Globus pallidus (tissue), 1 donor: ENCODE measurements at regions not wholly inside any gene's neighbourhood (a gene's known extent, or its start where the extent isn't known, plus 50 kb on each side); places are given as distances from the start of the nearest gene placed in this dataset.
A peak's percentile ranks its signal among the peaks of the same experiment; 100 is the strongest.
"Not testable (repeated sequence)": the region's sequence is repeated elsewhere in the genome, so short reads cannot be mapped to it uniquely, and the experiment has no call there.

Source experiments
- DNase-seq: peaks from one replicate; pipeline ENCODE4 v3.0.0-alpha.2; 2015; ENCODE audit warnings: low spot score

- DNase-seq, result no peak
These were observed 51.9 kb upstream of the NMUR2 start for GRCh38 chr5:152456815-152457443.

- DNase-seq, result peak; percentile 28
These were observed 57.1 kb upstream of the NMUR2 start for GRCh38 chr5:152462021-152462721.

GRCh38 chr5:152464048-152464447 lies 59.0 kb upstream of the NMUR2 start:
- DNase-seq, result no peak

- DNase-seq, result no peak
These were observed 60.1 kb upstream of the NMUR2 start for GRCh38 chr5:152465140-152465539.

- no peak for DNase-seq
These were observed 61.1 kb upstream of the NMUR2 start for GRCh38 chr5:152466085-152466745.

- DNase-seq, result no peak
These were observed 65.1 kb upstream of the NMUR2 start for GRCh38 chr5:152470167-152470566.

GRCh38 chr5:152472083-152472482 lies 67.0 kb upstream of the NMUR2 start:
- DNase-seq, result no peak

- no peak for DNase-seq
These were observed 69.9 kb upstream of the NMUR2 start for GRCh38 chr5:152474961-152475360.

GRCh38 chr5:152477536-152477935 lies 72.5 kb upstream of the NMUR2 start:
- DNase-seq, result no peak

GRCh38 chr5:152479866-152480265 lies 74.8 kb upstream of the NMUR2 start:
- DNase-seq, result not testable (repeated sequence)

GRCh38 chr5:152480677-152481076 lies 75.6 kb upstream of the NMUR2 start:
- not testable (repeated sequence) for DNase-seq

- peak; percentile 23 for DNase-seq
These were observed 82.1 kb upstream of the NMUR2 start for GRCh38 chr5:152487130-152487529.

- no peak for DNase-seq
These were observed 83.8 kb upstream of the NMUR2 start for GRCh38 chr5:152488869-152489268.

- no peak for DNase-seq
These were observed 94.9 kb upstream of the NMUR2 start for GRCh38 chr5:152499814-152500535.

GRCh38 chr5:152501294-152501693 lies 96.2 kb upstream of the NMUR2 start:
- DNase-seq, result no peak

GRCh38 chr5:152503206-152503605 lies 98.1 kb upstream of the NMUR2 start:
- DNase-seq, result no peak

- peak; percentile 81 for DNase-seq
These were observed 100.5 kb upstream of the NMUR2 start for GRCh38 chr5:152505442-152506042.

GRCh38 chr5:152511120-152511519 lies 106.0 kb upstream of the NMUR2 start:
- no peak for DNase-seq

- DNase-seq, result no peak
These were observed 106.6 kb upstream of the NMUR2 start for GRCh38 chr5:152511531-152512132.

- DNase-seq, result no peak
These were observed 109.8 kb upstream of the NMUR2 start for GRCh38 chr5:152514827-152515397.

GRCh38 chr5:152523964-152524363 lies 118.9 kb upstream of the NMUR2 start:
- DNase-seq, result no peak
